GM23248 (cell line): ENCODE measurements at regions not wholly inside any gene's neighbourhood (a gene's known extent, or its start where the extent isn't known, plus 50 kb on each side); places are given as distances from the start of the nearest gene placed in this dataset.
"Not testable (repeated sequence)": the region's sequence is repeated elsewhere in the genome, so short reads cannot be mapped to it uniquely, and the experiment has no call there.

ENCODE experiments used
- DNase-seq: peaks from one replicate; pipeline ENCODE4 v3.0.0-alpha.2; 2015
- H2AFZ ChIP-seq: fragments of 200-600 bp; sonication (generic); 2 replicates; pipeline ENCODE4 v1.6.1; 2016; ENCODE audit warnings: antibody characterized with exemption
- H3F3A ChIP-seq: fragments of 200-600 bp; sonication (generic); 2 replicates; pipeline ENCODE4 v1.6.1; 2016; ENCODE audit warnings: mild to moderate bottlenecking, antibody characterized with exemption, mixed run types; ENCODE audit not compliant: insufficient read depth
- H3K27ac ChIP-seq: fragments of 200-600 bp; sonication (generic); 2 replicates; pipeline ENCODE4 v1.5.1; 2016; ENCODE audit warnings: mild to moderate bottlenecking
- H3K27me3 ChIP-seq: fragments of 200-600 bp; sonication (generic); replicated peaks from 2 replicates; pipeline ENCODE4 v1.6.1; 2016; ENCODE audit warnings: mild to moderate bottlenecking; ENCODE audit not compliant: insufficient read depth
- H3K36me3 ChIP-seq: fragments of 200-600 bp; sonication (generic); 2 replicates; pipeline ENCODE4 v1.6.1; 2016; ENCODE audit warnings: low read depth, mild to moderate bottlenecking
- H3K4me1 ChIP-seq: fragments of 200-600 bp; sonication (generic); 2 replicates; pipeline ENCODE4 v1.6.1; 2016; ENCODE audit warnings: mild to moderate bottlenecking; ENCODE audit not compliant: insufficient read depth
- H3K4me2 ChIP-seq: fragments of 200-600 bp; sonication (generic); one replicate; pipeline ENCODE4 v1.6.1; 2016; ENCODE audit warnings: mild to moderate bottlenecking; ENCODE audit not compliant: unreplicated experiment
- H3K4me3 ChIP-seq: fragments of 200-600 bp; sonication (generic); 2 replicates; pipeline ENCODE4 v1.5.1; 2016; ENCODE audit warnings: mild to moderate bottlenecking
- H3K79me2 ChIP-seq: fragments of 200-600 bp; sonication (generic); 2 replicates; pipeline ENCODE4 v1.6.1; 2016; ENCODE audit warnings: mild to moderate bottlenecking; ENCODE audit not compliant: insufficient read depth
- H3K9ac ChIP-seq: fragments of 200-600 bp; sonication (generic); 2 replicates; pipeline ENCODE4 v1.6.1; 2016; ENCODE audit warnings: mild to moderate bottlenecking
- H3K9me2 ChIP-seq: fragments of 200-600 bp; sonication (generic); 2 replicates; pipeline ENCODE4 v1.6.1; 2016; ENCODE audit warnings: mixed run types, mild to moderate bottlenecking, moderate library complexity; ENCODE audit not compliant: insufficient read depth
- H3K9me3 ChIP-seq: fragments of 200-600 bp; sonication (generic); one replicate; pipeline ENCODE4 v1.6.1; 2017; ENCODE audit warnings: low read depth
- H4K20me1 ChIP-seq: fragments of 200-600 bp; sonication (generic); 2 replicates; pipeline ENCODE4 v1.6.0; 2016; ENCODE audit not compliant: insufficient read depth
- EZH2 ChIP-seq: fragments of 200-600 bp; sonication (generic); IDR thresholded peaks from 2 replicates; pipeline ENCODE4 v1.6.1; 2018; ENCODE audit warnings: antibody characterized with exemption, mild to moderate bottlenecking; ENCODE audit not compliant: insufficient read depth, poor library complexity, severe bottlenecking
- EZH2phosphoT487 ChIP-seq: fragments of 200-600 bp; sonication (generic); IDR thresholded peaks from 2 replicates; pipeline ENCODE4 v1.6.1; 2018; ENCODE audit warnings: antibody characterized with exemption, moderate library complexity, mild to moderate bottlenecking, low read depth; ENCODE audit not compliant: insufficient read depth
- WGBS, 2 experiments: methylation state at CpG; one replicate each; pipeline ENCODE4 v1.1.6; 2015 to 2017; ENCODE audit warnings: low lambda C conversion rate in 2 of 2, low coverage in 1 of 2; ENCODE audit errors: missing lambda C conversion rate in 2 of 2; 5-methylcytosine and 5-hydroxymethylcytosine counted together
- in situ Hi-C: fragments of 300-500 bp; cut with MboI; formaldehyde crosslinking; loops from 2 replicates; pipeline ENCODE4 v1.15.0; 2020

DNA sequence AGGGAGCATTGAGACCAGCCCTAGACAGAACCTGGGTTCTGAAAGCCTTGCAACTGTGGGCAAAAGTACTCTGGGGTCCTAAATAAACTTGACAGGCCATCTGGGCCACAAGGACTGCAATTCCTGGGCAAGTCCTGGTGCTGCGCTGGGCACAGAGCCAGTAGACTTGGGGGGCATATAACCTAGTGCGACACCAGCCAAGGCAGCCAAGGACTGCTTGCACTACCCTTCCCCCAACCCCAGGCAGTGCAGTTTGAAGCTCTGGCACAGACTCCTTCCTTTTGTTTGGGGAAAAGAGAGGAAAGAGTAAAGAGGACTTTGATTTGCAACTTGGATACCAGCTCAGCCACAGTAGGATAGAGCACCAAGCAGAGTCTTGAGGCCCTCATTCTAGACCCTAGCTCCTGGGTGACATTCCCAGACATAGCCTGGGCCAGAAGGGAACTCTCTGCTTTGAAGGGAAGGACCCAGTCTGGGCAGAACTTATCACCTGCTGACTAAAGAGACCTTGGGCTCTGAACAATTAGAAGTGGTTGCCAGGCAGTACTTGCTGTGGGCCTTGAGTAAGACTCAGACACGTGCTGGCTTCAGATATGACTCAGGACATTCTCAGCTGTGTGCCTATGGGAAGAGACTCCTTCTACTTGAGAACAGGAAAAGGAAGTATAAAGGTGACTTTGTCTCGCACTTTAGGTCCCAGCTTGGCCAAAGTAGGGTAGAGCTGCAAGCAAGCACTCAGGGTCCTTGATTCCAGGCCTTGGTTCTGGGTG lies 522.8 kb downstream of the GLUD2 start:
- no peak overlapping the region for H3K4me2 ChIP-seq
- no peaks in the 10 kb centered on the region for H3K9me2 ChIP-seq
- no peak for TF ChIP-seq EZH2phosphoT487
- no peak for TF ChIP-seq EZH2
- H2AFZ ChIP-seq, result no peak overlapping the region
- no peak overlapping the region for H3K27ac ChIP-seq
- H3K4me1 ChIP-seq, result no peaks in the 10 kb centered on the region
- DNase-seq, result peak; percentile 7
- no peak overlapping the region for H3K4me3 ChIP-seq
- WGBS, 2 experiments, result 25 to 34% methylated on average over 4 of the region's 4 CpGs
- no peaks in the 10 kb centered on the region for H3K9me3 ChIP-seq
- in situ Hi-C loops, result no loop called here
- H3K9ac ChIP-seq, result no peak overlapping the region
- no peaks in the 10 kb centered on the region for H3F3A ChIP-seq
- H3K27me3 ChIP-seq, result no peaks in the 10 kb centered on the region
- H4K20me1 ChIP-seq, result no peaks in the 10 kb centered on the region
- no peaks in the 10 kb centered on the region for H3K36me3 ChIP-seq
- H3K79me2 ChIP-seq, result no peaks in the 10 kb centered on the region

GRCh38 chrX:121571333-121571732 lies 523.9 kb downstream of the GLUD2 start:
- Histone ChIP-seq H3K79me2 (no peaks in the 10 kb centered on the region), H3K4me2 (no peak overlapping the region), H3K4me3 (no peak overlapping the region), H3K36me3 (no peaks in the 10 kb centered on the region), H3K27ac (no peak overlapping the region), H4K20me1 (no peaks in the 10 kb centered on the region), H3K9me3 (no peaks in the 10 kb centered on the region), H3K27me3 (no peaks in the 10 kb centered on the region), H2AFZ (no peak overlapping the region), H3K9me2 (no peaks in the 10 kb centered on the region), H3K4me1 (no peaks in the 10 kb centered on the region), H3K9ac (no peak overlapping the region), H3F3A (no peaks in the 10 kb centered on the region)
- whole genome bisulfite sequencing, 2 experiments, result 56 to 62% methylated on average over 7 of the region's 7 CpGs
- in situ Hi-C loops, result no loop called here
- no peak for DNase-seq
- TF ChIP-seq EZH2phosphoT487, result no peak

GRCh38 chrX:121574384-121574783 lies 527.0 kb downstream of the GLUD2 start:
- H4K20me1 ChIP-seq, H3K4me2 ChIP-seq, H3K27ac ChIP-seq, H3F3A ChIP-seq, in situ Hi-C loops, H3K36me3 ChIP-seq, H3K4me1 ChIP-seq, H2AFZ ChIP-seq, DNase-seq, H3K9me2 ChIP-seq, H3K9me3 ChIP-seq, H3K9ac ChIP-seq, H3K27me3 ChIP-seq, H3K4me3 ChIP-seq, H3K79me2 ChIP-seq: not testable (repeated sequence)
- 75 to 82% methylated on average over 2 of the region's 2 CpGs for WGBS, 2 experiments

GRCh38 chrX:121579016-121579760 lies 531.8 kb downstream of the GLUD2 start:
- no peaks in the 10 kb centered on the region for H3K9me2 ChIP-seq
- no peak overlapping the region for H3K9ac ChIP-seq
- 6 to 16% methylated on average over 3 of the region's 3 CpGs for WGBS, 2 experiments
- no peaks in the 10 kb centered on the region for H3K27me3 ChIP-seq
- H3K79me2 ChIP-seq, result no peaks in the 10 kb centered on the region
- H3K36me3 ChIP-seq, result no peaks in the 10 kb centered on the region
- in situ Hi-C loops, result no loop called here
- peak; percentile 36 for DNase-seq
- H3K27ac ChIP-seq, result no peak overlapping the region
- H2AFZ ChIP-seq, result no peak overlapping the region
- no peaks in the 10 kb centered on the region for H3K4me1 ChIP-seq
- TF ChIP-seq EZH2phosphoT487, result no peak
- no peak for TF ChIP-seq EZH2
- no peaks in the 10 kb centered on the region for H4K20me1 ChIP-seq
- no peak overlapping the region for H3K4me3 ChIP-seq
- no peaks in the 10 kb centered on the region for H3F3A ChIP-seq
- no peak overlapping the region for H3K4me2 ChIP-seq
- H3K9me3 ChIP-seq, result no peaks in the 10 kb centered on the region
